ENCODE measurements at regions not wholly inside any gene's neighbourhood (a gene's known extent, or its start where the extent isn't known, plus 50 kb on each side); places are given as distances from the start of the nearest gene placed in this dataset.

- no peak for DNase-seq
Measured at GRCh38 chr17:14797021-14797420, 468.1 kb downstream of the PMP22 start.

GRCh38 chr17:14794961-14795360, 470.2 kb downstream of the PMP22 start:
- DNase-seq, result no peak

GRCh38 chr17:14793237-14793636, 471.9 kb downstream of the PMP22 start:
- DNase-seq, result no peak

- no peak for DNase-seq
Measured at GRCh38 chr17:14792746-14793145, 472.4 kb downstream of the PMP22 start.

GRCh38 chr17:14791221-14791620, 473.9 kb downstream of the PMP22 start:
- no peak for DNase-seq

- DNase-seq, result no peak
Measured at GRCh38 chr17:14790521-14790920, 474.6 kb downstream of the PMP22 start.

- no peak for DNase-seq
Measured at GRCh38 chr17:14784997-14785696, 480.0 kb downstream of the PMP22 start.

GRCh38 chr17:14781123-14781522, 480.2 kb downstream of the HS3ST3B1 start:
- DNase-seq, result no peak

- no peak for DNase-seq
Measured at GRCh38 chr17:14780097-14780651, 479.3 kb downstream of the HS3ST3B1 start.

GRCh38 chr17:14779241-14779640, 478.4 kb downstream of the HS3ST3B1 start:
- DNase-seq, result no peak

GRCh38 chr17:14777291-14777690, 476.4 kb downstream of the HS3ST3B1 start:
- no peak for DNase-seq

- DNase-seq, result no peak
Measured at GRCh38 chr17:14776791-14777190, 475.9 kb downstream of the HS3ST3B1 start.

- DNase-seq, result no peak
Measured at GRCh38 chr17:14775731-14776492, 475.0 kb downstream of the HS3ST3B1 start.

- DNase-seq, result no peak
Measured at GRCh38 chr17:14774774-14775173, 473.9 kb downstream of the HS3ST3B1 start.

GRCh38 chr17:14772776-14773175, 471.9 kb downstream of the HS3ST3B1 start:
- DNase-seq, result no peak

GRCh38 chr17:14771543-14771942, 470.7 kb downstream of the HS3ST3B1 start:
- DNase-seq, result no peak

GRCh38 chr17:14768923-14769322, 468.0 kb downstream of the HS3ST3B1 start:
- DNase-seq, result no peak

- DNase-seq, result no peak
Measured at GRCh38 chr17:14762736-14763479, 462.0 kb downstream of the HS3ST3B1 start.

GRCh38 chr17:14760719-14761411, 460.0 kb downstream of the HS3ST3B1 start:
- no peak for DNase-seq

- no peak for DNase-seq
Measured at GRCh38 chr17:14760212-14760611, 459.3 kb downstream of the HS3ST3B1 start.

- no peak for DNase-seq
Measured at GRCh38 chr17:14759325-14759724, 458.4 kb downstream of the HS3ST3B1 start.

GRCh38 chr17:14756479-14756878, 455.6 kb downstream of the HS3ST3B1 start:
- no peak for DNase-seq

- no peak for DNase-seq
Measured at GRCh38 chr17:14755002-14755401, 454.1 kb downstream of the HS3ST3B1 start.
